ENCODE measurements at regions not wholly inside any gene's neighbourhood (a gene's known extent, or its start where the extent isn't known, plus 50 kb on each side); places are given as distances from the start of the nearest gene placed in this dataset.

GRCh38 chr12:24285448-24285847, 336.0 kb upstream of the SOX5 start:
- no peak for TF ChIP-seq CTCF (IDR thresholded peaks at IDR 0.05 in 8 of 11, conservative IDR thresholded peaks at IDR 0.05 in 3 of 11)
- TF ChIP-seq POLR2A (IDR thresholded peaks at IDR 0.05), result no peak

All from spleen (tissue), 7 donors.